Kasumi-1 (cell line): ENCODE measurements at regions not wholly inside any gene's neighbourhood (a gene's known extent, or its start where the extent isn't known, plus 50 kb on each side); places are given as distances from the start of the nearest gene placed in this dataset.

ENCODE experiments used
- DNase-seq, 2 experiments: peaks; one replicate each; lab custom pipeline; 2025; lab: John Stamatoyannopoulos, UW

- no peak for DNase-seq
Measured at GRCh38 chr14:34134484-34134883, 183.6 kb upstream of the EGLN3 start.

GRCh38 chr14:34129927-34130552 lies 179.2 kb upstream of the EGLN3 start:
- no peak for DNase-seq

- no peak for DNase-seq
Measured at GRCh38 chr14:34128665-34129064, 177.8 kb upstream of the EGLN3 start.

- DNase-seq, result no peak
Measured at GRCh38 chr14:34126586-34126985, 175.7 kb upstream of the EGLN3 start.

- DNase-seq, result no peak
Measured at GRCh38 chr14:34124585-34124984, 173.7 kb upstream of the EGLN3 start.

GRCh38 chr14:34122650-34123049 lies 171.8 kb upstream of the EGLN3 start:
- DNase-seq, result no peak

- no peak for DNase-seq
Measured at GRCh38 chr14:34122081-34122480, 171.2 kb upstream of the EGLN3 start.

GRCh38 chr14:34120185-34120977 lies 169.5 kb upstream of the EGLN3 start:
- DNase-seq, result no peak

GRCh38 chr14:34119107-34119858 lies 168.4 kb upstream of the EGLN3 start:
- DNase-seq, result no peak

- DNase-seq, result no peak
Measured at GRCh38 chr14:34113991-34114390, 163.1 kb upstream of the EGLN3 start.

- no peak for DNase-seq
Measured at GRCh38 chr14:34113005-34113511, 162.2 kb upstream of the EGLN3 start.

GRCh38 chr14:34111953-34112352 lies 161.1 kb upstream of the EGLN3 start:
- DNase-seq, result no peak

- DNase-seq, result no peak
Measured at GRCh38 chr14:34111505-34111904, 160.6 kb upstream of the EGLN3 start.

GRCh38 chr14:34110531-34110930 lies 159.7 kb upstream of the EGLN3 start:
- DNase-seq, result no peak

GRCh38 chr14:34107441-34107840 lies 156.6 kb upstream of the EGLN3 start:
- no peak for DNase-seq

GRCh38 chr14:34106310-34106709 lies 155.4 kb upstream of the EGLN3 start:
- no peak for DNase-seq

GRCh38 chr14:34104489-34105397 lies 153.9 kb upstream of the EGLN3 start:
- DNase-seq, result no peak

GRCh38 chr14:34103176-34103575 lies 152.3 kb upstream of the EGLN3 start:
- DNase-seq, result no peak

GRCh38 chr14:34099635-34100034 lies 148.8 kb upstream of the EGLN3 start:
- no peak for DNase-seq

GRCh38 chr14:34098985-34099349 lies 148.1 kb upstream of the EGLN3 start:
- DNase-seq, result no peak
